A172 (cell line): ENCODE measurements at regions not wholly inside any gene's neighbourhood (a gene's known extent, or its start where the extent isn't known, plus 50 kb on each side); places are given as distances from the start of the nearest gene placed in this dataset.
A peak's percentile ranks its signal among the peaks of the same experiment; 100 is the strongest.
"Not testable (repeated sequence)": the region's sequence is repeated elsewhere in the genome, so short reads cannot be mapped to it uniquely, and the experiment has no call there.

ENCODE experiments used
- DNase-seq: peaks from one replicate; pipeline ENCODE4 v3.0.0-alpha.2; 2015; ENCODE audit warnings: low spot score

DNA sequence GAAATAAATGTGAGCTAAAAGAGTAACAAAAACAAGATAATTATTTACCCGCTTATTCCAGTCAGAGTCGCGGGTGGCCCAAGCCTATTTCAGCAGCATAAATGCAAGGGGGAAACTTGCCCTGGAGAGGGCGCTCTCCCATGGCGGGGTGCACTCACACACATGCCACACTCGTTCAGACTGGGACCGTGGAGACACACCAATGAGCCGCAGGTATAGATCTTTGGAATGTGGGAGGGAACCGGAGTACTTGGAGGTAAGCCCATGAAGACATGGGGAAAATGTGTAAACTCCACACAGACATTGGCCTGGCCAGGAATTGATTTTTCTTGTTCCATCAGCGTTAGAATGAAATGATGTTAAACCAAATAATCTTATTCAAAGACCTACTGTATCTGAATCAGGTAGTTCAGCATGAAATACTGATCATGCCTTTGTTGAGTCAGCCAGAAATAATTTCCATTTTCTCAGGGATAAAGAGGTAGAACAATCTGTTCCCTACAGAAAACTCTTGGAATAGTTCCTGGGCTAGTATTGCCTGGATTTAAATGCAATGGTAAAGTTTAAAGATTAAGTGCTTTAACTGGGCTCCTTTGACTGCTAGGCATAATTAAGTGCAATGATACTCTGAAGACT lies 191.5 kb downstream of the MCHR2 start:
- no peak for DNase-seq

DNA sequence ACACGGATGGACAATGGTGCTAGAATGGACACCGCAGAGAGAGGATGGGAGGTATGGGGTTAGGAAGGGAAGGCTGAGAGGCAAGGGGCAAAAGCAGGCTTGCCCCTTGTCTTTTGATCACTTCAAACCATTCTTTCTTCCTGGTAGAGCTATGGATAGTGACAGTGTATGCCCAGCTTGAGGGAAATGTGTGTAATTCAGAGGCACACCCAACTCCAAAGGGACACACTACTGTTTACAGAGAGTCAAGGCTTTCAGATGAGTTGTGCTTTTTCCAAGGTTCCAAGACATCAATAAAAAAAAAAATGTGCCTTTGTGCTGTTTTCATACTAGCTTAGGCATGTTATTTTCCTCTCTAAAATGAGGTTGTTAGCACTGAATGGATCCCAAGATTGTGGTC lies 185.0 kb downstream of the MCHR2 start:
- no peak for DNase-seq

DNA sequence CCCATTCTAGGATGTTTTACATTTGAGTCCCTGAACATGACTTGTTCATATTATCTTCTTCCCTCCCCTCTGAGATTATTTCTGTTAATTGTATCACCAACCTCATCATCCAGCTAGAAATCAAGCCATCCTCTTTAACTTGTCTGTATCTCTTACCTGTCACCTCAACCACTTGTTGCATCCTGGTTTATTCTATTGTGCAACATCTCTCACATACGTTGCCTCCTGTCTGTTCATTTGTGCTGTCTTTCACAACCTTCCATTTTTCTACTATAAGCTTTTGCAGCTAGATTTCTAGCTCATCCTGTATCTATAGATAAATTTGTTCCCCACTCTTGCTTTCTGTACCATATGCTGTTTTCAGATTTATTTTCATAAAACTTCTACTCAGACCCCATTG lies 183.7 kb downstream of the MCHR2 start:
- no peak for DNase-seq

DNA sequence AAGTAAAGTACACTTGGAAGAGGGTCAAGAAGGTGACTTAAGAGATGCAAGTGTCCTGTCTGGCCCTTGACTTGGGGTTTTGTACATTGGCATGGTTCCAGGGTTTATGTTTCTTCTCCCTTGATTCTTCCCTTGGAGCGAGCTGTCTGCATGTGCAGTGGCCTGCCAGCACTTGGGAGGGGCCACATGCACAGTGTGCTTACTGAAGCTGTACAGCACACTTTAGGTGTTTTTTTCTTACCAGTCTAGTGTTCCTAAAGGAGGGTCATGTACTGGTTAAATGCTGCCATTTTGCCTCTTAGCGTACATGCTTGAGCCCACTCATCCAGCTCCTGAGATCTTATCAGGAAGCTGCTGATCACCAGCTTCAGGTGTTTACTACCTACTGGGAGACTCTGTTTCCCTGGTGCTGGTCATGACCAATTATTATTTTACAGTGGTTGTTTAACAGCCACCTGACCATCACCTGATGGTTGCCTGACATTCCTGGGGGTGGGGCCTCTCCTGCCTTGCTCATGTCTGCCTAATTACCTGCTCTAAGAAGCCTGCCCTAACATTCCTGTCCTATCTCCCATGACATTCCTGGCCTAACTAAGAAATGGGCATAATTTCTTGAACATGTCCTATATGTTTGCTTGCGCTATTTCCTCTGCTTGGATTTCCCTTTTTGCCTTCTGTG lies 182.9 kb downstream of the MCHR2 start:
- no peak for DNase-seq

DNA sequence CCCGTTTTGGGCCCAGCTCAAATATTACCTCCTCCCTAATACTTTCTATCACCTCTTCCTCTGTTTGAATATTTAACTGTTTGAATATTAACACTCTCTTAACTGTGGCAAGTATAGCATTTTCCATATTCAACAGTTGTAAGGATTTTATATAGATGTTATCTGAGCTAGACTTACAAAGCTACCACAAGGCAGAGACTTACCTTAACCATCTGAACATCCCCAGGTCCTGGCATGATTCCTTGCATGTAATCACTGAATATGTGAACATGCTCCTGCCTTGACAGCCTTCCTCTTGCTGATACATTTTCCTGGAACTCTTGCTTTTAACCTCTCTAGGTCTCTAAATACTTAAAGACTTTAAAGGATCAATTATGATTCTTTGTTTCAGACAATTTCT lies 182.4 kb downstream of the MCHR2 start:
- DNase-seq = no peak

DNA sequence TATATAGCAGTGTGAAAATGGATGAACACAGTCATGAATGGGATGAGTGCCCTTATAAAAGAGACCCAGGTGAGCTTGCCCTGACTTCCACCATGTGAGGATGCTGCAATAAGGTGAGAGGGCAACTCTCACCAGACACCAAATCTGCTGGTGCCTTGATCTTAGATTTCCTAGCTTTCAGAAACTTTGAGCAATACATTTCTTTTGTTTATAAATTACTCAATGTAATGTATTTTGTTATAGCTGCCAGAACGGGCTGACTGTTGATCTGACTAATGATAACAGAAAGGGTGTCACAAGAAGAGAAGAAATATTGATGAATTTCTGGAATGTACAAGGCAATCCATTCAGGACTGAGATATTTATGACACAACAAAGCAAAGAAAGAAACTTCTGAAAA lies 180.5 kb downstream of the MCHR2 start:
- DNase-seq = no peak

DNA sequence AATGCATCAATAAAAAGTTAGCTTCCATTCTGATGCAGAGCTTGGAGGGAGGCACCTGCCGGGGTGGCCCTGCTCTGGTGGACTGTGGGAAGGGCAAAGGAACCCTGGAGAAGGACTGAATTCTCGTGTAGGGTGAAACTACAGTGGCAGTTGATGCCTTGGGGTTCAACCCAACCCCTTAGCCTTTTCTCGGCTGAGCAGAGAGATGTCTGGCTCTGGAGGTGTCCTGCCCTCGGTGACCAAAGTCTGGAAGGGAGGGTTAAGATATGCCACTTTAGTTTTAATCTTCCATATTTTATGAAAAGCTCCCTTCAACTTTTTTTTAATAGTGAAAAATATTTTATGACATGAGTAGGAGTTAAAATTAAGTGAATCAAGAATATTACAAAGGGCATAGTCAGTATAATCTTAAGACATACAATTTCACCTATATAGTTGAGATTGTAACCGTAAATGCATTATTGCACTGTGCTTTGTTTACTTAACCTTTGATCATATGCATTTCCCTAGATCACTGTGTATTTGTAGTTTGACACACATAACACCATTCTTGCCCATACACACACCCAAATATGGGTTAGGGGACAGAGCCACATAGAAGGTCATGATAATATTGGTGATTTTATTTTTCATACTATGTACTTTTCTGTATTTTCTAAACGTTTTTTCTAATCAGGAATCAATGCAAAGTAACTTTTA lies 179.6 kb downstream of the MCHR2 start:
- DNase-seq = no peak

DNA sequence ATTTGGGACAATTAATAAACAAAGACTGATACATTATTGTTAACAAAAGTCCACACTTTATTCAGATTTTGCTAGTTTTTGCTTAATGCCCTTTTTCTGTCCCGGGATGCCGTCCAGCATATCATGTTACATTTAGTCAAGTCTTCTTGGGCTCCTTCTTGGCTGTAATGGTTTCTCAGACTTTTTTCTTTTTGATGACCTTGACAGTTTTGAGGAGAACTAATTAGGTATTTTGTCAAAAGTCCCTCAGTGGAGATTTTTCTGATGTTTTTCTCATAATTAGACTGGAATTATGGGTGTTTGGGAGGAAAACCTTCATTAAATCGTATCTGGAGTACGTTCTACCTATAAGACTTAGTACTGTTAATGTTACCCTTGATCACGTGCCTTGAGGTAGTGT lies 177.2 kb downstream of the MCHR2 start:
- DNase-seq = no peak

DNA sequence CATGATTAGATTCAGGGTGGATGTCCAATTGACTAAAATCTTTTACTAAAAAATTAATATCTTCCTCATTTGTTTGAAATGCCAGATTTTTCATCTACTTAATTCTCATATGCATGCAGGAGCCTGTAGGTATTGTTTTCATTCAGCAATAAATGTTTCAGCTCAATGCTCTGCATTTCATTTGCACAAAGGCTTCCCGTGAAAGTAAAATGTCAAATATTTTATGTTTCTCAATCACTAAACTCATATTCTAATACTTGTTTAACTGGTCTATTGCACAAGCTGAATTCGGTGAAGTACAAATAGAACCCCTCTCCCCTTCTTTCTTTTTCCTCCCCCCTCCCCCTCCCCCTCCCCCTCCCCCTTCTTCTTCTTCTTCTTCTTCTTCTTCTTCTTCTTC lies 175.9 kb downstream of the MCHR2 start:
- DNase-seq = no peak

DNA sequence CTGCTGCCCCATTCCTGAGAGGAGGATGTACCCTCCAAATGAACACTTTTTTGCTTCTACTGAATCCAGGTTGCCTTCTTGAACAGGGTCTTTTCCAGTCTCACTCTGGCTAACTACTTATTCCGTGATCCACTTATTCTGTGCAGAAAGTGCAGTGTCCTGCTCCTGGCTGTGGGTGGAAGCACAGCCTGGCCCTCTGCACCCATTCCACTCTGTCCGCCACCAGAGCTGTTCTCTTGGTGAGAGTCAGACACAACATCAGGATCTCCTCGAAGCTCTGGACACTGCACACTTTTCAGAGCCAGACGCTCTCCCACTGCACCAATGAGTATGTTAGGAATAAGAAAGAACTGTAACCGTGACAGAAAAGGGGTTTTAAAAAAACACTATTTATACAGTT lies 174.2 kb downstream of the MCHR2 start:
- DNase-seq = no peak

DNA sequence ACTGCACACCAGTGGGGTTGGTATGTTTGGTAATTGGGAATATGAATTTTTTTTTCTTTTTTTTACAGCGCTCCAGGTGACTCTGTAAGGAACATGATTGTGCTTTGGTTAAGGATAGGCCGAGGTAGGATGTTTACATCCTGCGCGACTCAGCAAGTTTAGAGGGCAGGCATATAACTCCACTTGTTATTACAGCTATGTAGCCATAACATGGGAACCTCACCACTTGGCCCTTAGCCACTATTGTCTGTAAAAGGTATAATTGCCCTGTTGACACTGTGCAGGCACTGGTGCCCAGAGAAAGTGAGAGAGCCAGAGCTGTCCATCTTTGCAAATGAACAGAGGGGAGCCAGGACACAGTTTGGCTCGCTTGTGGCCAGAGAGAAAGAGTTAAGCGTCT lies 172.9 kb downstream of the MCHR2 start:
- DNase-seq = no peak

DNA sequence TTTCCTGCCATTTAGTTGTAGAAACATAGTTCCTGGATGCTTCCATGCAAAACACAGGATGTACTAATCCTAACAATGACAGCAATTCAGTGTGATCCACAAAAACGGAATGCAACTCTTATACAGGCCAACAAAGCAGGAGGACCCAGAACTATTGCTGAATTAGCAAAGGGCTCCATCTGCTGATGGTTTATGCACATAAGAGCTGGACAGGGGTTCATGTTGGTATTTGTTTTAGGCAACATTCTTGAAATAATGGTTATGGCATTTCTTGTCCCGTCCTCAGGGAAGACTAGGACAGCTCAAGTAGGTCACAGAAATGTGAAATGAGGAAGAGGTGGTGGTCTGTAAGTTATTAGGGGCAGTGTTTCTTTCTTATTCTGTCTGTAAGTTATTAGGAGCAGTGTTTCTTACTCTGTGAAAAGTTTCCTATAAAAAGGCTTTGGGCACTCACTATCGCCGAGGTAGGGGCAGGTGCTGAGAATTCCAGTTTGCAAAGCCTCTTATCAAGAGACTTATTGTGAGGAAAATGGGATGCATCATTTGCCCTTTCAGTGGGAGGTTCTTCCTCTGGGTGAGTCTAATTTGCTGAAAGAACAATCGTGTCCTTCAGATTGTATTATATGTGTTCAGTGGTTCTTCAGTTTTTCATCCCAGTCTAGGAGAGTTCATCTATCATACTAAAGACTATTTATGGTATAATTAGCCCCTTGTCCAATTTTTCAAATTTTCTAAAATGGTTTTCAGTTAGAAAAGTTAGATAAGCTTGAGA lies 171.1 kb downstream of the MCHR2 start:
- peak; percentile 57 for DNase-seq

DNA sequence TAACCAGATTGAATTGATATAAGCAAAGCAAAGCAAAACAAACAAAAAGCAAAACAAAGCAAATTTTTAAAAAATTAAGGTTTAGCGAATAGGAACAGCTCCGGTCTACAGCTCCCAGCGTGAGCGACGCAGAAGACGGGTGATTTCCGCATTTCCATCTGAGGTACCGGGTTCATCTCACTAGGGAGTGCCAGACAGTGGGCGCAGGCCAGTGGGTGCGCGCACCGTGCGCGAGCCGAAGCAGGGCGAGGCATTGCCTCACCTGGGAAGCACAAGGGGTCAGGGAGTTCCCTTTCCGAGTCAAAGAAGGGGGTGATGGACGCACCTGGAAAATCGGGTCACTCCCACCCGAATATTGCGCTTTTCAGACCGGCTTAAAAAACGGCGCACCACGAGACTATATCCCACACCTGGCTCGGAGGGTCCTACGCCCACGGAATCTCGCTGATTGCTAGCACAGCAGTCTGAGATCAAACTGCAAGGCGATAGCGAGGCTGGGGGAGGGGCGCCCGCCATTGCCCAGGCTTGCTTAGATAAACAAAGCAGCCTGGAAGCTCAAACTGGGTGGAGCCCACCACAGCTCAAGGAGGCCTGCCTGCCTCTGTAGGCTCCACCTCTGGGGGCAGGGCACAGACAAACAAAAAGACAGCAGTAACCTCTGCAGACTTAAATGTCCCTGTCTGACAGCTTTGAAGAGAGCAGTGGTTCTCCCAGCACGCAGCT lies 170.3 kb downstream of the MCHR2 start:
- not testable (repeated sequence) for DNase-seq

DNA sequence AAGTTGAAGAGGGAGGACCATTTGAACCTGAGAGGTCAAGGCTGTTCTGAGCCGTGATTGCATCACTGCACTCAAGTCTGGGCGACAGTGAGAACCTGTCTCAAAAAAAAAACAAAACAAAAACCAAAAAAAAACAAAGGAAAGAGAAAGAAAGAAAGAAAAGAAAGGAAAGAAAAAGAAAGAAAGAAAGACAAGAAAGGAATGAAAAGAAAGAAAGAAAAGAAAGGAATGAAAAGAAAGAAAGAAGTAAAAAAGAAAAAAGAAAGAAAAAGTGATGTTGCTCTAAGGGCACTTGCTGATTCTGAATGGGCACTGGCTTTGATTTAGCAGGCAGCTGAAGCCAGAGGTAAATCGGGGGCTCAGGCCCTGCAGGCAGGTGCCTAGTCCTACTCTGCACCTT lies 161.0 kb downstream of the MCHR2 start:
- DNase-seq = no peak

DNA sequence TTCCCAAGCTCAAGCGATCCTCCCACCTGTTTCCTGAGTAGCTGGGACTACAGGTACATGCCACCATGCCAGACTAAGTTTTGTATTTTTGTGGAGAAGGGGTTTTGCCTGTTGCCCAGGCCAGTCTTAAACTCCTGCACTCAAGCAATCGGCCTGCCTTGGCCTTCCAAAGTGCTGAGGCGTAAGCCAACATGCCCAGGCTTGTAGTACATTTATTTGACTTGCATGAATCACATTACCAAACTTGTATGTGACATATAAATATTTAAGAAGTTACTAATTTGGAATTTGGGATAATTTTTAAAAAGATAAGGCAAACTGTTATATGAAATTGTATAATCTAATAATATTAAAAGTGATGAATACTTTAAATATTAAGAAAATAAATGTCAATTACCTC lies 157.6 kb downstream of the MCHR2 start:
- no peak for DNase-seq

DNA sequence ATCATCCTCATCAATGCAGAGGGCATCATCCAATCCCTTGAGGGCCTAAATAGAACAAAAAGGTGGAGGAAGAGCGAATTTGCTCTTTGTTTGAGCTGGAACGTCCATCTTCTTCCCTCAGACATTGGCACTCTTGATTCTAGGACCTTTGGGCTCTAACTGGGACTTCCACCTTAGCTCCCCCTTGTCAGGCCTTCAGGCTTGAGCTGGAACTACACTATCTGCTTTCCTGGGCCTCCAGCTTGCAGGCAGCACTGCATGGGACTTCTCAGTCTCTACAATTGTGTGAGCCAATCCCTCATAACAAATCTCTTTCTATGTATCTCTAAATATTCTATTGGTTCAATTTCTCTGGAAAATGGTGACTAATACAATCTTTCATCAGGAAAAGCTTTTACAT lies 155.4 kb downstream of the MCHR2 start:
- DNase-seq = no peak

DNA sequence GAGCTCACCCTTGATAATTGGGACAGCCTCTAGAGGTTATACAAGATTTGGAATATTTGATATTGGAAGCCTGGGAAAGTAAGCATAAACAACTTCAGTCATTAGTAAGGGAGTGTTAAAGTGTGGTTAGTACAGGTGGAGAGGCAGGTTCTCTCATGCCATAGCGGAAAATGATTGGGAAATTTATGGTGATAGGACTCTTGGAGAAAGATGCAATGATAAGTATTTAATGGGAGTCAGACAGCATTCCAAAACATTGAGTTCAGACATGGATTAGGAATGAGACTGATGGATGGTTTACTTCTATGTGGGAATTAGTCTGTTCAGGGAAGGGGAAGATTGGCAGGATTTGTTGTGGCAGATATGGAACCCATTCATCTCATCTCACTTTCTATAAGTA lies 152.7 kb downstream of the MCHR2 start:
- DNase-seq = no peak

DNA sequence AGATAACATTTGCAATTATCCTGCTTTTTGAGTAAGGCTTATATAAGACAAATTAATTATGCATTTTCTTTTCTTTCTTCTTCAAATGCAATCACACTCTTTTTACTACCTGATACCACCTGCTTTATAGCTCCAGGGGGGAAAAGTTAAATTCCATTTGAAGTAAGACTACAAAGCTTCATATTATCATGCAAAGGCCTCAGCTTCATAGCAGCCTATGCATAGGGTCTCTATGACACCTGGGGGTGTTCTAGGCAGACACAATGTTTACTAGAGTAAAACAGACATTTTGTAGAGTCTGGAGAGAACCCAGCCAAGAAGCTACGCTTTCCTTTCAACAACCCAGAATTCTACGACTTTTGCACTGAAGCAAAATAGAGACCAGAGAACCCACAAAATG lies 148.0 kb downstream of the MCHR2 start:
- DNase-seq = no peak

DNA sequence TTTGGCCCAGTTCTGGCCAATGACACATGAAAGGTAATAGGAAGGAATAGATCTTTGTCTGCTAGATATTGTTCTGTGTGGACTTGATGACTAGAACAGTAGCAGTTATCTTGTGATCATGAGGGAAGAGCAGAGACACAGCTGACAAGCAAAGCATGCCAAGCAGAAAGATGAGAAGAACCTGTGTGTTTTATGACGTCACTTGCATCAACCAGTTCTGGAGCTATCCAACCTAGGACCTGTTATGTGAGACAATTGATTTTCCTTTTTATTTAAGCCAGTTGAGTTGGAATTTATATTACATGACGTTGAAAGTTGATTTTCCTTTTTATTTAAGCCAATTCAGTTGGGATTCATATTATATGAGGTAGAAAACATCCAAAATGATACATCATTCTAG lies 143.2 kb downstream of the MCHR2 start:
- DNase-seq = no peak

DNA sequence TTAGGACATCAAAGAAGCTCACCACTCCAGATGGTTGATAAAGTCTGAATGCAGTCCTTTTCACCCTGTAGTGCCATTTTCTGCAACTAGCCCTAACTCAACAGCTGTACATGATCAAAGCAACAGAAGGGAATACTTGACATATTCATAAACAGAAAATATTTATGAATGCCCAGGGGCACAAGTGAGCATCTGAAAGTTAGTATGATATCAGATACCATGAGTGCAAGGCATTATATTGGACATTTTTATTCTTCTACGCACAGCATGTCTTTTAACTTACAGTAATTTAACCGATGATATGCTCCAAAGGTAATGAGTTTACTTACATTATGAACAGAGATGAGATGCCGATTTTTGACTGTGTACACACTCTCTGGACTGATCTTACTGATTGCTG lies 142.0 kb downstream of the MCHR2 start:
- no peak for DNase-seq

DNA sequence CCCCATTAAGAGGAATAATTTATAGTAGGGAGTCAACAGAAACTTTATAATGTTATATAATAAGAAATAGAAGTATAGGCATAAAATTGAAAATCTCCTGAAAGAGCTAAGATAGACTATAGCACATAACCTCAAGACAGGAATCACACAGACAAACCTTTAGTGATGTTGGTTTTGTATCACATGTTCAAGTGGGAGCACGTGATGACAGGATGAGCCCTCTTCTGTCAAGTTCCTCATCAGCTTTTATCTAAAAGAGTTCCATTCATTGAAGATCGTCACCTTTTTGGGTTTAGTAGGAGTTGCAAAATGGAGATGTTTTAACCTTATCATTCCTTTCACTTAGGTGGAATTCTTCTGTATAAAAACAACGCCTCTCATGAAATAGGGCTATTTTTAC lies 127.0 kb downstream of the MCHR2 start:
- no peak for DNase-seq
